Ishikawa (cell line): ENCODE measurements at regions not wholly inside any gene's neighbourhood (a gene's known extent, or its start where the extent isn't known, plus 50 kb on each side); places are given as distances from the start of the nearest gene placed in this dataset.

Experiments
- CEBPB ChIP-seq: IDR thresholded peaks from 2 replicates; pipeline ENCODE4 v1.6.1; 2012
- CREB1 ChIP-seq: IDR thresholded peaks from 2 replicates; pipeline ENCODE4 v1.6.1; 2012; ENCODE audit warnings: low read depth
- EGR1 ChIP-seq: IDR thresholded peaks from 2 replicates; pipeline ENCODE4 v1.6.1; 2012
- EP300 ChIP-seq: IDR thresholded peaks from 2 replicates; pipeline ENCODE4 v1.6.1; 2012; ENCODE audit warnings: borderline replicate concordance
- RAD21 ChIP-seq: IDR thresholded peaks from 2 replicates; pipeline ENCODE4 v1.6.1; 2012; ENCODE audit warnings: low read depth
- TAF1 ChIP-seq: IDR thresholded peaks from 2 replicates; pipeline ENCODE4 v1.6.1; 2012; ENCODE audit warnings: low read depth, mild to moderate bottlenecking
- TCF12 ChIP-seq: IDR thresholded peaks from 2 replicates; pipeline ENCODE4 v1.6.1; 2012; ENCODE audit warnings: low read depth
- ZBTB7A ChIP-seq: IDR thresholded peaks from 2 replicates; pipeline ENCODE4 v1.6.1; 2012; ENCODE audit warnings: low read depth
- TF ChIP-seq, protein P1 (sequence below): IDR thresholded peaks from 2 replicates; pipeline ENCODE4 v1.6.1; 2012

DNA sequence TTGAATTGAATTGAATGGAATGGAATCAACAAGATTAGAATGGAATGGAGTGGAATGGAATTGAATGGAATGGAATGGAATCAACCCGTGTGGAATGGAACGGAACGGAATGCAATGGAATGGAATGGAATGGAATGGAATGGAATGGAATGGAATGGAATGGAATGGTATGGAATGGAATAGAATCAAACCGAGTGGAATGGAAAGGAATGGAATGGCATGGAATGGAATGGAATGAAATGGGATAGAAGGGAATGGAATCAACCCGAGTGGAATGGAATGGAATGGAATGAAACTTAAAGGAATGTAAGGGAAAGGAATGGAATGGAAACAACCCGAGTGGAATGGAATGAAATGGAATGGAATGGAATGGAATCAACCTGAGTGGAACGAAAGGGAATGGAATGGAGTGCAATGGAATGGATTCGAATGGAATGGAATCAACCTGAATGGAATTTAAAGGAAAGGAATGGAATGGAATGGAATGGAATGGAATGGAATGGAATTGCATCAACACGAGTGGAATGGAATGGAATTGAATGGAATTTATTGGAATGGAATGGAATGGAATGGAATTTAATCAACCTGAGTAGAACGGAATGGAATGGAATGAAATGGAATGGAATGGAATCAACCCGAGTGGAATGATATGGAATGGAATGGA is 1146.6 kb downstream of the RPIA start:
- TF ChIP-seq, protein P1, sequence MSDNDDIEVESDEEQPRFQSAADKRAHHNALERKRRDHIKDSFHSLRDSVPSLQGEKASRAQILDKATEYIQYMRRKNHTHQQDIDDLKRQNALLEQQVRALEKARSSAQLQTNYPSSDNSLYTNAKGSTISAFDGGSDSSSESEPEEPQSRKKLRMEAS, result no peak
- no peak for TF ChIP-seq EGR1
- TF ChIP-seq TAF1, result no peak
- no peak for TF ChIP-seq RAD21
- no peak for TF ChIP-seq CREB1
- TF ChIP-seq ZBTB7A, result no peak
- no peak for TF ChIP-seq EP300
- no peak for TF ChIP-seq TCF12
- TF ChIP-seq CEBPB, result no peak
